ENCODE measurements at regions not wholly inside any gene's neighbourhood (a gene's known extent, or its start where the extent isn't known, plus 50 kb on each side); places are given as distances from the start of the nearest gene placed in this dataset.
"Not testable (repeated sequence)": the region's sequence is repeated elsewhere in the genome, so short reads cannot be mapped to it uniquely, and the experiment has no call there.

DNA sequence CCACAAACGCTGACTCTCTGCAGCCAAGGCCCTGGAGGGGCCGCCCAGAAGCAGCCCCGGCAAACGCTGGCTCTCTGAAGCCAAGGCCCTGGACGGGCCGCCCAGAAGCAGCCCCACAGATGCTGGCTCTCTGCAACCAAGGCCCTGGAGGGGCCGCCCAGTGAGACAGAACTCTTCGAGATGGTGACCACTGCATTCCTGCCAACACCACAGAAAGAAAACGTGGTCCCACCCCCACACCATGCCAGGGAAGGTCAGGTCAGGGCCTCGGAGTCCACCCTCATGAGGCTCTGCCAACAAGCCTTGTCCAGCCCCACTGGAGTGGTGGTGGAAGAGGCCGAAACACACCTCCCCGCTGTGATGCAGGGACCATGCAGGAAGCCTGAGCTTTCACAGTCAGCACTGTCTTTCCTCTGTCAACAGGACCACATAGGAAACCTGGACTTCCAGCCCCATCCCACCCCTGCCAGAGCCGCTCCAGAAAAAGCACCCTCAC is 97.5 kb downstream of the DLL1 start:
- DNase-seq (ENCODE audit: low read depth), result no peak

- DNase-seq (ENCODE audit: low read depth), result no peak
Observed at GRCh38 chr6:170192905-170193304, 98.0 kb downstream of the DLL1 start.

DNA sequence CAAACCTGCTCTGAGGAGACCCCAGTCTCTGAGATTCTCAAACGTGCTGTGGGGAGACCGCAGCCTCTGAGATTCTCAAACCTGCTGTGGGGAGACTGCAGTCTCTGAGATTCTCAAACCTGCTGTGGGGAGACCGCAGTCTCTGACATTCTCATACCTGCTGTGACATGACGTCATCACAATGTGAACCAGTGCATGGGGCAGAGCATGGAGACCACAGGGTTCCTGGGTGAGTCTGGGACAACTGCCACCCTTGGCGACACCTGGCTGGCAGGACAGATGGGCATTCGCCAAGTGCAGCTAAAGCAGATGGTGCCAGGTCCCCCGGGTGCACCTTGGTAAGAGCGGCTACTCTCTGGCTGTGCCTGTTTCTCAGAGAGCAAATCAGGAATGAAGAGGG is 98.8 kb downstream of the DLL1 start:
- not testable (repeated sequence) for DNase-seq (ENCODE audit: low read depth)

- no peak for DNase-seq (ENCODE audit: low read depth)
Observed at GRCh38 chr6:170190046-170190445, 100.8 kb downstream of the DLL1 start.

- DNase-seq (ENCODE audit: low read depth), result no peak
Observed at GRCh38 chr6:170189236-170189635, 101.6 kb downstream of the DLL1 start.

DNA sequence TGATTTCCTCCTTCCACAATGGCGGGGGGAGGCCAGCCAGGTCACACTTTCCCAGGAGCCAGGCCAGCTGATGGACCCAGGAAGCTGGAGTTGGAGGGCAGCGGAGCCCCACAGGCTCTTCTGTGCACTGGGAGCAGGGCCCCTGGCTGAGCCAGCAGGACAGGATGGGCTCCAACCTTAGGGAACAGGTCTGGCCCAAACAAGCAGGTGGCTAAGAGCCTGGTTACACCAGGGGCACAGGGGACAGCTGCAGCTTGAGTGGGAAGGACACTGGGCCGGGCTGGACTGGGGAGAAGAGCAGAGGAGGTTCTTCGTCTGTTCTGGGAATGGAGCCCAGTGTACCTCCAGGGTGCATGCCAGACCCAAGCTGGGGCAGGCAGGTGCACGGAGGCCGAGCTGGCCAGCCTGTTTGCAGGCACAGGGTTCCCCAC is 102.3 kb downstream of the DLL1 start:
- DNase-seq (ENCODE audit: low read depth), result no peak

DNA sequence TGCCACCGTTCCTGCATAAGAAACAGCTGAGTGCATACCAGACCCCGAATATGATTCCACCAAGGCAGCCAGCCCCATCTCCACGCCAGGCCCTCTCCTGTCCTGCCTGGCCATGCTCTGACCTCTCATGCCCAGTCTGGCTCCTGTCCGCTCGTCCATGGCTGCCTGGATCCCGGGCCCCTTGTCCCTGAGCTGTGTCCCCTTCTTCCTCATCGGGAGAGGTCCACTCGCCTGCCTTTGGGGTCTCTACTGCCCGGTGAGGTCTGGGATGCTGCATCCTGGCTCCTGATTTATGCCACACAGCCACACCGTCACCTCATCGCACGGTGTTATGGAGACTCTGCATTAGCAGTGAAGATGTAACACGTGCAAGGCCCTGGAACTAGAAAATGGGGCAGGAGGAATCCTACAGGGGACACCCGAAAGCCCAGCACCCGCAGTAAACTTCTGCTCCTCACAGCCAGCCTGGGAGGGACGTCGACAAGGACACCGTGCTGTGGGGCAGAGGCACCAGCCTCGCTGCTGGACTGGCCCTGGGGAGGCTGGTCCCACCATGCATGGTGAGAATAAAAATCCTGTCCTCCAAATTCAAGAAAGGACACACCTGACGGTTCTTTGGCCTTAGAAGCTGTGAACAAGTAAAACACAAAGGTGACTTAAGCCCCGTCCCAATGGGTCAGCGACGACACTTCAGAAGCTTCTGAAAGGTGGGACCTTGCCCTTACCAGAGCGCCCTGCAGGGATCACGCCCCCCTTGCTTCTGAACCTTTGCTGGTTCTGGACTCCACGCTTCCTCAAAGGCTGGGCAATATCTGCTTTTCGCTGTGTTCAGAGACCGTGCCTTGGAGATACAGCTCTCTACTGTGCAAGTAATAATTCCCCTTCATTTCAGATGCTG is 103.0 kb downstream of the DLL1 start:
- no peak for DNase-seq (ENCODE audit: low read depth)

- DNase-seq (ENCODE audit: low read depth), result no peak
Observed at GRCh38 chr6:170186941-170187668, 103.8 kb downstream of the DLL1 start.

DNA sequence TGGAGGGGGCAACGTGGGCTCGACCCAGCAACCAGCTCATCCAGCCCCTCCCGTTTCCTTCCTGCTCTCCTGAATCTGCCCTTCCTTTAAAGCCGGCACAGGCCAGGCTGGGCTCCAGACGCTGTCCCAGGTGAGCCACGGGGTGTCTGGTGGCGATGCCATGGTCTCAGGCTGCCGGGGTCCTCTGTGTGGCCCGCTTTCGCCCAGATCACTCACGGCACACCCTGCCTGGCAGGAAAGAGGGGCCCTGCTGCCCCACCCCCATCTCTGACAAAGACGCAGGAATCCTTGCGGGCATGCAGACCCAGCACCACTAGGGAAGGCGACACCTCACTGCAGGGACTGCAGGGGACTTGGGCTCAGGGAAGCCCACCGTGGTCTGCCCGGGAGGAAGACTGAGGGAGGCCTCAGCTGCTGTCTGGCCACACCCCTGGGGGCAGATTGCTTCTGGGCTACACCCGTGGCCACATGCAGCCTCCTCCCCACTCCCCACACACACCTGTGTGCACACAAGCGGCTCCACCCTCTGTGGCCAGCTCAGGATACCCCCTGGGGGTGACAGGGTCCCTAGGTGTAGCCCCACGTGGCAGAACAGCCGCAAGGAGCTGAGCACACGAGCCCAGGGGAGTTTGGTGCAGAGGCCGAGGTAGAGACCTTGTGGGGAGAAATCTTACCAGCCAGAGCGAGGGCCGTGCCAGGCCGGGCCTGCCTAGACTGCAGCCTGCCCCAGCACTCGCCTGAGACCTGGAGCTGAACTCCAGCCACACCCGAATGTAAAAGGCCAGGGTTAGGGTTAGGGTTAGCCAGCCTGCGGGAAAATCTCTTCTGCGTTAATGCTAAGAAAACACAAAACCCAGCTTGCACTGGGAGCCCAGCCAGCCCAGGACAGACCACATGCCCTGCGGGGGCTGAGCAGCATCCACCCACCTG is 104.6 kb downstream of the DLL1 start:
- DNase-seq (ENCODE audit: low read depth), result no peak

GRCh38 chr6:170185175-170185978 is 105.5 kb downstream of the DLL1 start:
- DNase-seq (ENCODE audit: low read depth), result no peak

- DNase-seq (ENCODE audit: low read depth), result no peak
Observed at GRCh38 chr6:170184316-170184715, 106.6 kb downstream of the DLL1 start.

- DNase-seq (ENCODE audit: low read depth), result no peak
Observed at GRCh38 chr6:170183521-170183920, 107.4 kb downstream of the DLL1 start.

- no peak for DNase-seq (ENCODE audit: low read depth)
Observed at GRCh38 chr6:170182781-170183120, 108.1 kb downstream of the DLL1 start.

- no peak for DNase-seq (ENCODE audit: low read depth)
Observed at GRCh38 chr6:170182093-170182780, 108.6 kb downstream of the DLL1 start.

- no peak for DNase-seq (ENCODE audit: low read depth)
Observed at GRCh38 chr6:170181338-170181690, 109.6 kb downstream of the DLL1 start.

DNA sequence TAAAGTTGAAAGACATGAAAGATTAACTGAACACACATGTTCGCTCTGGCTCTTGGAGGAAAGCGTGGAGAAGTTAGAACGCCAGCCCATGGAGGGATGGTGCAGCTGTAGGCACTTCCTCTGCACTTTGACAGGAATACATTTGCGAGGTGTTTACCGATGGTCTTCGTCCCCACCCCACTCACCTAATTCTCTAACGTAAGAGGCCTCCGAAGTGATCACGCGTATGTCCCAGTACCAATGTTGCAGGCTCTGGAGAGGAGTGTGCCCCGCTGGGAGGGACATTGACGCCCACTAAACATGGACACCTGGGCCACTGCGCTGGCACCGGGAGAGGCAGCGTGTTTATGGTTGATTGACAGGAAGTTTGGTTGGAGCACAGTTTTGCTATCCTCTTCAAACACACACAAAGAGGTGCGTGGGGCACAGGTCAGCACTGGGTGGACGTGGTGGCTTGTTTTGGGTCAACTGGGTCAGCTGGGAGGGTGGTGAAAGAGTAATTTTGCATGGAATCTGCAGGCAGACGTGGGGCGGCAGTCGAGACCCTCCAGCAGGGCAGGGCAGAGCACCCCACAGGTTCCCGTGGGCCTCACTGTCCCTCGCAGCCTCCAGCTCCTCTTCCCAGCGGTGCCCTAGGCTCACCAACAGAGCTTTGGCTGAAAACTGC is 110.1 kb downstream of the DLL1 start:
- DNase-seq (ENCODE audit: low read depth), result no peak

DNA sequence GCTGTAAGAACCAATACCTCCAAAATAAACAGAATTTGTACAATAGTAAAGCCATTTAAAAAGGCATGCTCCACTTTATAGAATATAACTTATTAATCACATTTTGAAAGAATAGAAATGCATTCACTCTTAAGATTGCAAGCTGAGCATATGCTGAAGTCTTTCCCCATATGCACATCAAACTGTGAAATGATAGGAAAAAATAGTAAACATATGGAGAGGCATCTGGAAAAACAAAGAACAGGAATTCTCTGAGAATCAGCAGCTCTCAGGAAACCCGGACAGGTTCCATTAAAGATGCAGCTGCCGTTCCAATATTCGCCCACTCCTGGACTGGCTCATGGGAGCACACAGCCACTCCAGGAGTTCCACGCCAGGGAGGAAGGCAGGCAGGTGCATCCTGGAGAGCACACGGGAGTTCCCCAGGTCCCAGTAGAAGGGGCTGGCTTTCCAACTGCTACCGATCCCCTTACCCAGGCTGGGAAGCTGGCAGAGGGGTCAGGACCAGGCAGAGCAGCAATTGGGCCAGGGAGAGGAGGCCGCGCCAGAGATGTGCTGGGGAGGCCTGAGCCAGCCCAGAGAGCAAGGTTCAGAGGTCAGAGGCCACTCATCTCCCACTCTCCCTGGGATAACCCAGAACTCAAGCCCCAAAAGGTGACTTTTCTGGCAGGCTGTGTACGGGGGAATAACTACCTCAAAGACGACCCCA is 111.1 kb downstream of the DLL1 start:
- DNase-seq (ENCODE audit: low read depth), result no peak

DNA sequence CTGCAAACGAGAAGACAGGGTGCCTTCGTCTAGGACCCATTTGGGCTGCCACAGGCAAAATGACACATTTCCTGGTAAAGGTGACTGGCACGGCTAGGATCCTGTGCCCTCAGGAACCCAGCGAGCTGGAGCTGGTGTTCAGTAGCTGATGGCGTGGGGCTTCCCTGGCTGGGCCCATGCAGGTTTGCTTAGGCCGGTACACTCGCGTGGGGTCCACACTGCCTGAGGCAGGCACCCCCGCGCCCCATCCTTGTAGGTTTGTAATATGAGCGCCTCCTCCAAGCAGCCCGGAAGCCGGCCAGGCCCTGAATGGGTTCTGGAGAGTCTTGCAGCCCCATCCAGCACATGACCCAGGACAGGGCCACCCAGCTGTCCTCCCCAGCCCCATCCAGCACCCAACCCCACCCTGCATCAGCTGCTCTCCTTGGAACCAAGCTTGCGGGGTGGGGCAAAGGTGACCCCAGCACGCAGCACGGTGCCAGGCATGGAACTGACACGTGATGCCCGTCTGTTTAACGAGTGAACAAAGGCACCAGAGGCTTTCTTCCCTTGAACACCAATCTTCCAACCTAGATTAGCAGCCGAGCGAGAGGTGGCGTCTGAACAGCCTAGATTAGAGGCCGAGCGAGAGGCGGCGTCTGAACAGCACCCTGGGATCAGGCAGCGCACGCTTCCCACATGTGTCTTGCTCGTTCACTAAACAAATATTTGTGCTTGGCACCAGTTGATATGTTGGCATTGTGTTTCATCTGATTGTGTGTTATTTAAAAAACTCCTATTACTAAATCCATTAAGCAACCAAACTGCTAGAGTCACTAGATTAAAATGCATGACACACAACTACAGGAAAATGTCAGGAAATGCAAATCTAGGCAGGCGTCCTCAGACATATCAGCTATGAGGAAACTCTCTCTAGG is 112.1 kb downstream of the DLL1 start:
- no peak for DNase-seq (ENCODE audit: low read depth)

Measured in stimulated activated CD8-positive, alpha-beta memory T cell treated with anti-CD3 and anti-CD28 coated beads, Interleukin-4, amount 100 ng/mL, for 24 hours (primary cell).